GM08714 (cell line): ENCODE measurements at regions not wholly inside any gene's neighbourhood (a gene's known extent, or its start where the extent isn't known, plus 50 kb on each side); places are given as distances from the start of the nearest gene placed in this dataset.

ENCODE experiments used
- H3K4me3 ChIP-seq: fragments of 200-500 bp; sonication (Bioruptor generic); 2 replicates; pipeline ENCODE4 v1.5.1; 2014; ENCODE audit warnings: mild to moderate bottlenecking, low read length, inconsistent platforms
- ZNF274 ChIP-seq: IDR thresholded peaks from 2 replicates; pipeline ENCODE4 v1.6.1; 2012; ENCODE audit warnings: mild to moderate bottlenecking, low read depth, low read length

- no peak for TF ChIP-seq ZNF274
- no peak overlapping the region for H3K4me3 ChIP-seq
These were observed 327.1 kb downstream of the ZIC1 start for GRCh38 chr3:147736226-147736625.

- no peak for TF ChIP-seq ZNF274
- no peak overlapping the region for H3K4me3 ChIP-seq
These were observed 328.2 kb downstream of the ZIC1 start for GRCh38 chr3:147737376-147737775.

GRCh38 chr3:147740928-147741327 lies 331.8 kb downstream of the ZIC1 start:
- no peak for TF ChIP-seq ZNF274
- H3K4me3 ChIP-seq = no peak overlapping the region

GRCh38 chr3:147744967-147745366 lies 335.8 kb downstream of the ZIC1 start:
- no peak for TF ChIP-seq ZNF274
- H3K4me3 ChIP-seq = no peak overlapping the region

- no peak overlapping the region for H3K4me3 ChIP-seq
- TF ChIP-seq ZNF274 = no peak
These were observed 346.1 kb downstream of the ZIC1 start for GRCh38 chr3:147755310-147755709.

- no peak for TF ChIP-seq ZNF274
- H3K4me3 ChIP-seq = no peak overlapping the region
These were observed 347.3 kb downstream of the ZIC1 start for GRCh38 chr3:147756476-147756875.

GRCh38 chr3:147757866-147758265 lies 348.7 kb downstream of the ZIC1 start:
- H3K4me3 ChIP-seq = no peak overlapping the region
- TF ChIP-seq ZNF274 = no peak

GRCh38 chr3:147758771-147759170 lies 349.6 kb downstream of the ZIC1 start:
- no peak overlapping the region for H3K4me3 ChIP-seq
- no peak for TF ChIP-seq ZNF274

GRCh38 chr3:147760085-147760484 lies 350.9 kb downstream of the ZIC1 start:
- H3K4me3 ChIP-seq = no peak overlapping the region
- no peak for TF ChIP-seq ZNF274

- no peak for TF ChIP-seq ZNF274
These were observed 351.8 kb downstream of the ZIC1 start for GRCh38 chr3:147760941-147761340.

GRCh38 chr3:147773116-147773630 lies 364.0 kb downstream of the ZIC1 start:
- no peak overlapping the region for H3K4me3 ChIP-seq
- TF ChIP-seq ZNF274 = no peak

More at GRCh38 chr3:147760941-147761340, 351.8 kb downstream of the ZIC1 start:
- no peak overlapping the region for H3K4me3 ChIP-seq

GRCh38 chr3:147775411-147775810 lies 366.2 kb downstream of the ZIC1 start:
- TF ChIP-seq ZNF274 = no peak
- H3K4me3 ChIP-seq = no peak overlapping the region

GRCh38 chr3:147775816-147776530 lies 366.8 kb downstream of the ZIC1 start:
- no peak for TF ChIP-seq ZNF274
- no peak overlapping the region for H3K4me3 ChIP-seq

GRCh38 chr3:147793841-147794240 lies 384.7 kb downstream of the ZIC1 start:
- H3K4me3 ChIP-seq = no peak overlapping the region
- no peak for TF ChIP-seq ZNF274

- TF ChIP-seq ZNF274 = no peak
These were observed 385.4 kb downstream of the ZIC1 start for GRCh38 chr3:147794596-147794995.

GRCh38 chr3:147795418-147795817 lies 386.3 kb downstream of the ZIC1 start:
- TF ChIP-seq ZNF274 = no peak
- H3K4me3 ChIP-seq = no peak overlapping the region

More at GRCh38 chr3:147794596-147794995, 385.4 kb downstream of the ZIC1 start:
- no peak overlapping the region for H3K4me3 ChIP-seq
